ENCODE measurements at regions not wholly inside any gene's neighbourhood (a gene's known extent, or its start where the extent isn't known, plus 50 kb on each side); places are given as distances from the start of the nearest gene placed in this dataset.
"Not testable (repeated sequence)": the region's sequence is repeated elsewhere in the genome, so short reads cannot be mapped to it uniquely, and the experiment has no call there.

- no peaks in the 10 kb centered on the region for H3K27me3 ChIP-seq (ENCODE audit: control insufficient read depth, insufficient read depth, low read length)
- no peaks in the 10 kb centered on the region for H3K9me3 ChIP-seq (ENCODE audit: control insufficient read depth, insufficient read depth, low read length)
- no peak overlapping the region for H3K4me3 ChIP-seq (ENCODE audit: low read length)
- no peaks in the 10 kb centered on the region for H3K4me1 ChIP-seq (ENCODE audit: control insufficient read depth, insufficient read depth, low read length)
- no peak overlapping the region for H3K27ac ChIP-seq (ENCODE audit: low read length)
- no CpG with 5 or more reads among the region's 3 CpGs for WGBS (ENCODE audit: insufficient coverage, insufficient read length)
- no peak for DNase-seq (ENCODE audit: low read depth, low spot score)
- H3K36me3 ChIP-seq (ENCODE audit: control insufficient read depth, insufficient read depth, low read length): no peaks in the 10 kb centered on the region
Observed at GRCh38 chr1:61556631-61557030, 168.3 kb downstream of the TM2D1 start.

GRCh38 chr1:61552630-61553305 lies 172.2 kb downstream of the TM2D1 start:
- Histone ChIP-seq H3K4me3 (ENCODE audit: low read length) (no peak overlapping the region), H3K9me3 (ENCODE audit: control insufficient read depth, insufficient read depth, low read length) (no peaks in the 10 kb centered on the region), H3K4me1 (ENCODE audit: control insufficient read depth, insufficient read depth, low read length) (no peaks in the 10 kb centered on the region), H3K27me3 (ENCODE audit: control insufficient read depth, insufficient read depth, low read length) (no peaks in the 10 kb centered on the region), H3K36me3 (ENCODE audit: control insufficient read depth, insufficient read depth, low read length) (no peaks in the 10 kb centered on the region), H3K27ac (ENCODE audit: low read length) (no peak overlapping the region)
- no CpG with 5 or more reads among the region's 4 CpGs for WGBS (ENCODE audit: insufficient coverage, insufficient read length)
- DNase-seq (ENCODE audit: low read depth, low spot score): no peak

GRCh38 chr1:61547302-61547701 lies 177.6 kb downstream of the TM2D1 start:
- H3K9me3 ChIP-seq (ENCODE audit: control insufficient read depth, insufficient read depth, low read length); H3K4me1 ChIP-seq (ENCODE audit: control insufficient read depth, insufficient read depth, low read length); H3K27me3 ChIP-seq (ENCODE audit: control insufficient read depth, insufficient read depth, low read length); H3K36me3 ChIP-seq (ENCODE audit: control insufficient read depth, insufficient read depth, low read length); H3K27ac ChIP-seq (ENCODE audit: low read length); H3K4me3 ChIP-seq (ENCODE audit: low read length): not testable (repeated sequence)
- peak; percentile 7 for DNase-seq (ENCODE audit: low read depth, low spot score)
- WGBS (ENCODE audit: insufficient coverage, insufficient read length): no CpG with 5 or more reads among the region's 2 CpGs

- H3K27ac ChIP-seq (ENCODE audit: low read length); H3K4me1 ChIP-seq (ENCODE audit: control insufficient read depth, insufficient read depth, low read length); DNase-seq (ENCODE audit: low read depth, low spot score); H3K4me3 ChIP-seq (ENCODE audit: low read length); H3K9me3 ChIP-seq (ENCODE audit: control insufficient read depth, insufficient read depth, low read length); H3K27me3 ChIP-seq (ENCODE audit: control insufficient read depth, insufficient read depth, low read length); H3K36me3 ChIP-seq (ENCODE audit: control insufficient read depth, insufficient read depth, low read length): not testable (repeated sequence)
- WGBS (ENCODE audit: insufficient coverage, insufficient read length): no CpG with 5 or more reads among the region's 2 CpGs
Observed at GRCh38 chr1:61544870-61545269, 180.1 kb downstream of the TM2D1 start.

- not testable (repeated sequence) for H3K27me3 ChIP-seq (ENCODE audit: control insufficient read depth, insufficient read depth, low read length); H3K4me3 ChIP-seq (ENCODE audit: low read length); H3K36me3 ChIP-seq (ENCODE audit: control insufficient read depth, insufficient read depth, low read length); H3K4me1 ChIP-seq (ENCODE audit: control insufficient read depth, insufficient read depth, low read length); H3K9me3 ChIP-seq (ENCODE audit: control insufficient read depth, insufficient read depth, low read length); H3K27ac ChIP-seq (ENCODE audit: low read length); DNase-seq (ENCODE audit: low read depth, low spot score)
Observed at GRCh38 chr1:61543498-61543897, 181.4 kb downstream of the TM2D1 start.

- Histone ChIP-seq H3K27me3 (ENCODE audit: control insufficient read depth, insufficient read depth, low read length) (no peaks in the 10 kb centered on the region), H3K36me3 (ENCODE audit: control insufficient read depth, insufficient read depth, low read length) (no peaks in the 10 kb centered on the region), H3K27ac (ENCODE audit: low read length) (no peak overlapping the region), H3K4me1 (ENCODE audit: control insufficient read depth, insufficient read depth, low read length) (peaks cover 1% of the 10 kb centered on the region; the same call in 1 of the 2 replicates), H3K4me3 (ENCODE audit: low read length) (no peak overlapping the region), H3K9me3 (ENCODE audit: control insufficient read depth, insufficient read depth, low read length) (no peaks in the 10 kb centered on the region)
- DNase-seq (ENCODE audit: low read depth, low spot score): no peak
- WGBS (ENCODE audit: insufficient coverage, insufficient read length): no CpG with 5 or more reads among the region's 12 CpGs
Observed at GRCh38 chr1:61539720-61540462, 185.1 kb downstream of the TM2D1 start.

GRCh38 chr1:61538228-61538627 lies 186.7 kb downstream of the TM2D1 start:
- DNase-seq (ENCODE audit: low read depth, low spot score): no peak
- WGBS (ENCODE audit: insufficient coverage, insufficient read length): no CpG with 5 or more reads among the region's 4 CpGs
- Histone ChIP-seq H3K4me3 (ENCODE audit: low read length) (no peak overlapping the region), H3K27ac (ENCODE audit: low read length) (no peak overlapping the region), H3K36me3 (ENCODE audit: control insufficient read depth, insufficient read depth, low read length) (no peaks in the 10 kb centered on the region), H3K9me3 (ENCODE audit: control insufficient read depth, insufficient read depth, low read length) (no peaks in the 10 kb centered on the region), H3K4me1 (ENCODE audit: control insufficient read depth, insufficient read depth, low read length) (peaks cover 1% of the 10 kb centered on the region; the same call in 1 of the 2 replicates), H3K27me3 (ENCODE audit: control insufficient read depth, insufficient read depth, low read length) (no peaks in the 10 kb centered on the region)

GRCh38 chr1:61536174-61537108 lies 188.5 kb downstream of the TM2D1 start:
- WGBS (ENCODE audit: insufficient coverage, insufficient read length): 100% methylated on average over 1 of the region's 3 CpGs
- Histone ChIP-seq H3K9me3 (ENCODE audit: control insufficient read depth, insufficient read depth, low read length) (no peaks in the 10 kb centered on the region), H3K27ac (ENCODE audit: low read length) (no peak overlapping the region), H3K27me3 (ENCODE audit: control insufficient read depth, insufficient read depth, low read length) (no peaks in the 10 kb centered on the region), H3K4me3 (ENCODE audit: low read length) (no peak overlapping the region), H3K4me1 (ENCODE audit: control insufficient read depth, insufficient read depth, low read length) (peaks cover 1% of the 10 kb centered on the region; the same call in 1 of the 2 replicates), H3K36me3 (ENCODE audit: control insufficient read depth, insufficient read depth, low read length) (no peaks in the 10 kb centered on the region)
- no peak for DNase-seq (ENCODE audit: low read depth, low spot score)

GRCh38 chr1:61534847-61535246 lies 190.1 kb downstream of the TM2D1 start:
- no peaks in the 10 kb centered on the region for H3K27me3 ChIP-seq (ENCODE audit: control insufficient read depth, insufficient read depth, low read length)
- DNase-seq (ENCODE audit: low read depth, low spot score): no peak
- H3K36me3 ChIP-seq (ENCODE audit: control insufficient read depth, insufficient read depth, low read length): no peaks in the 10 kb centered on the region
- H3K27ac ChIP-seq (ENCODE audit: low read length): no peak overlapping the region
- no CpG with 5 or more reads among the region's 1 CpG for WGBS (ENCODE audit: insufficient coverage, insufficient read length)
- no peaks in the 10 kb centered on the region for H3K4me1 ChIP-seq (ENCODE audit: control insufficient read depth, insufficient read depth, low read length)
- H3K4me3 ChIP-seq (ENCODE audit: low read length): no peak overlapping the region
- H3K9me3 ChIP-seq (ENCODE audit: control insufficient read depth, insufficient read depth, low read length): no peaks in the 10 kb centered on the region

GRCh38 chr1:61533546-61533945 lies 191.4 kb downstream of the TM2D1 start:
- Histone ChIP-seq H3K9me3 (ENCODE audit: control insufficient read depth, insufficient read depth, low read length) (no peaks in the 10 kb centered on the region), H3K27ac (ENCODE audit: low read length) (no peak overlapping the region), H3K4me1 (ENCODE audit: control insufficient read depth, insufficient read depth, low read length) (no peaks in the 10 kb centered on the region), H3K27me3 (ENCODE audit: control insufficient read depth, insufficient read depth, low read length) (no peaks in the 10 kb centered on the region), H3K4me3 (ENCODE audit: low read length) (no peak overlapping the region), H3K36me3 (ENCODE audit: control insufficient read depth, insufficient read depth, low read length) (no peaks in the 10 kb centered on the region)
- no peak for DNase-seq (ENCODE audit: low read depth, low spot score)
- no CpG with 5 or more reads among the region's 1 CpG for WGBS (ENCODE audit: insufficient coverage, insufficient read length)

All from iPS DF 6.9 (cell line).